Jurkat, Clone E6-1 (cell line): ENCODE measurements at regions not wholly inside any gene's neighbourhood (a gene's known extent, or its start where the extent isn't known, plus 50 kb on each side); places are given as distances from the start of the nearest gene placed in this dataset.
"Not testable (repeated sequence)": the region's sequence is repeated elsewhere in the genome, so short reads cannot be mapped to it uniquely, and the experiment has no call there.

Source experiments
- DNase-seq: peaks from one replicate; pipeline ENCODE4 v3.0.0-alpha.2; 2011; ENCODE audit warnings: low read depth, low spot score
- H3K4me3 ChIP-seq: 2 replicates; pipeline ENCODE4 v1.5.1; 2011; ENCODE audit warnings: mild to moderate bottlenecking, low read length, control low read depth, moderate library complexity

DNA sequence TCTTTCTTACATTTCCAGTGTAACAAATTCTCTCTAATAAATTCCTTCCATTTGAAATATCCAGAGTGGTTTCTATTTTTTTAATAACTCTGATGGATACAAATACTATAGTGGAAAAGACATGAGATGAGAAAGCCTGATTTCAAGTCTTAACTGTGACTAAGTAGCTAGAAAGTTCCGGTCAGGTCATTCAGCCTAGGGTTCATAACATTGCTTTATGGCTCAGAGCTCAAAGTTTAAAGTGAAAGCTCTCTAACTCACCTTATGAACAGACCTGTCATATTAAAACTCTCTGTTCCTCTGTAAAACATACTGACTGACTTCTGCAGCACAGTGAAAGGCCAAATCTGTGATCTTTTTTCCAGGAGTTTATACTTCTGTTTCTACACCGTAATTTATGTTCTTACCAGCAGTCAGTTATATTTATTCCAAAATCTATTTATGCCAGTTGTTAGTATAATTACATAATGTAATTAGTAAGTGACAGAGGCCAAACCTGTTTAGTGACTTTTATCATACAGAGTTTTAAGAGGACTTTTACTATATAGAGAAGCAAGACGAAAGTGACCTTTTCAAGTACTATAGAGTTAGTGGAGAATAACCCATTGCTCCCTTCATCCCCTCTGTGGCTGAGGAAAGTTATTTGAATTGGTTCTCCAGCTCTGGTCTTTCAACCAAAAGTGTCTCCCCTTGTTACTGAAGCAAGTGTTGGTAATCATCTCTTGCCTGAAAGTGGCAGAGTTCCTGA is 118.8 kb upstream of the PDE1A start:
- H3K4me3 ChIP-seq = no peak overlapping the region
- no peak for DNase-seq

DNA sequence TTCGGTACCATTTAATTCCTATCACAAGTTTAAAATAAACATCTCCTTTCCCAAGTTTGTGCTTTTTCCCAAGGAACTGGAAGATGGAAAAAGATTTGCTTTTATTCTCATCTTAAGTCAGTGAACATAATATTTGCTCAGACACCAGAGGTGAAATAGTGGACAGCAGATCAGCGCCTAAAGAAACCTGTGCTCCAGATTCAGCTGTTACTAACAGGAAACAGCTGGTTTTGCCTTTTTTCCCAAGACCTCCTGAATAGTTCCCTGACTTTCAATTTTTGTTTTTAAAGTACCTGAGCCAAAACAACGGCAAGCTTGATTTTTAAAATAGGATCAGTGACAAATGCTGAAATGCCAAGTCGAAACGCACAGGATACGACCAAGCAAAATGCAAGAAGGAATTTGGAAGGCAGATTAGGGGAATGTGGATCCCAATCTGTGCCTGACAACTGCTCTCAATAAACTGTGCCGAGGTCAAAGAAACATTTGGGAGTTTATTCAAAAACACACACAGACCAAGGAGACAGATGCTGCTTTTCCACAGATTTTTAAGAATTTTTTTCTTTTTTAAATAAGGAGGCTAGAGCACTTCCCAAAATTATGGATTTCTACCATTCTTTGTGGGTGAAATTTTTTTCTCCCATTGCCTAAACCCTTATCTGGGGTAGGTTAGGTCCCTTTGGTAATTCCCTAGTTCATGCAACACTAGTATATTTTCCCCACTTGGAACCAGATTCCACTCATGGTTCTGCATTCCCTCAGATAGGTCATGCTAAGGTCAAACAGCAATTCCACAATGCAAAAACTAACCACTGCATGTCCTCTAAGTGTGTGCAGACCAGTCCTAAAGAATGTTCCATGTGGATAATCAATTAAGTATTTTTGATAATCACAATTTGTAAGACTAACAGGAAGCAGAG is 121.5 kb upstream of the PDE1A start:
- DNase-seq = no peak
- no peak overlapping the region for H3K4me3 ChIP-seq

DNA sequence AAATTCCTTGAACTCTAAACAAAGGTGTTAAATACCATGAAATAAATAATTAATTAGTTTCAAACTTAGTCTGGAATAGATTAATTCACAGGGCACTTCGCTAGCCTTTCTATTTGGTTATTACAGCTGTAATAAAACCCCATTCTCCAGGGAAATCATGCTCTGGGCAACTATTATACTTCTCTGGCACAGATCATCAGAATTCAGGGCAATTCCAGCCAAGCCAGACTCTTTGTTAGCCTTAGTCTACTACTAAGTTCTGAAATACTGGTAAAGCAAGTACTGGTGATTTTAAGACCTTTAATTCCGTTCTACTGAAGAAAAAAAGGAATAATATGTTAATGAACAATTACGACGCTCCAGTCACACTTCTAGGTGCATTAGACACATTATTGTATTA is 123.4 kb upstream of the PDE1A start:
- H3K4me3 ChIP-seq = no peak overlapping the region
- DNase-seq = no peak

DNA sequence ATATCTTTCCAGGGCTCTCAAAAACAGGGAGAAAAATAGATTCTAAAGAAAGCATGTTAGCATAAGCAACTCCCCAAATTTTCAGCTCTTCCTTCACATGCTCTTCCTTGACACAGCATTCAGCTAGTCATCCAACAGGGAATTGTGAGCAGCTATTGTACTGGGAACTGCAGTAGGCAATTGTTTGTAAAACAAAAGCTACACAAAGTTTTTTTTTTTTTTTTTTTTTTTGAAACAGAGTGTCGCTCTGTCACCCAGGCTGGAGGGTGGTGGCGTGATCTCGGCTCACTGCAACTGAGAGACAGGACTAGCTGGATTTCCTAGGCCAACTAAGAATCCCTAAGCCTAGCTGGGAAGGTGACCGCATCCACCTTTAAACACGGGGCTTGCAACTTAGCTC is 125.4 kb upstream of the PDE1A start:
- not testable (repeated sequence) for DNase-seq

DNA sequence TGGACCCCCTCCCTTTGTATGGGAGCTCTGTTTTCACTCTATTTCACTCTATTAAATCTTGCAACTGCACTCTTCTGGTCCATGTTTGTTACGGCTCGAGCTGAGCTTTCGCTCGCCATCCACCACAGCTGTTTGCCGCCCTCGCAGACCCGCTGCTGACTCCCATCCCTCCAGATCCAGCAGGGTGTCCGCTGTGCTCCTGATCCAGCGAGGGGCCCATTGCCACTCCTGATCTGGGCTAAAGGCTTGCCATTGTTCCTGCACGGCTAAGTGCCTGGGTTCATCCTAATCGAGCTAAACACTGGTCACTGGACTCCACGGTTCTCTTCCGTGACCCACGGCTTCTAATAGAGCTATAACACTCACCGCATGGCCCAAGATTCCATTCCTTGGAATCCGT is 125.9 kb upstream of the PDE1A start:
- not testable (repeated sequence) for H3K4me3 ChIP-seq, DNase-seq

More for the DNA sequence above, 125.4 kb upstream of the PDE1A start:
- not testable (repeated sequence) for H3K4me3 ChIP-seq

DNA sequence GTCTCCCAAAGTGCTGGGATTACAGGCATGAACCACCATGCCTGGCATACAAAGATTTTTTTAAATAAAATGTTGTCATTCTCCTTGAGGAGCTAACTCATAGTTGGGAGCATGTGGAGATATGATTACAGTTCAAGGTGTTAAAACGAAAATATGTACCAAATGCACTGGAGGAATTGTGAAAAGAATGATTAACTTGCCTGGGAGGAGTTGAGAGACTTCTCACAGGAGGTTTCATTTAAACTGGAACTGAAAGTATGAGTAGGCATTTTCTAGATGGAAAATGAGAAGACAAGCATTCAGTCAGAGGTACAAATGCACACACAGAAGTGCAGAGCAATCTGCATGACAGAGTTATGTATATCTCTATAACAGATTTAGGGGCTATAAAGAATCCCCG is 126.6 kb upstream of the PDE1A start:
- DNase-seq = no peak
- no peak overlapping the region for H3K4me3 ChIP-seq

DNA sequence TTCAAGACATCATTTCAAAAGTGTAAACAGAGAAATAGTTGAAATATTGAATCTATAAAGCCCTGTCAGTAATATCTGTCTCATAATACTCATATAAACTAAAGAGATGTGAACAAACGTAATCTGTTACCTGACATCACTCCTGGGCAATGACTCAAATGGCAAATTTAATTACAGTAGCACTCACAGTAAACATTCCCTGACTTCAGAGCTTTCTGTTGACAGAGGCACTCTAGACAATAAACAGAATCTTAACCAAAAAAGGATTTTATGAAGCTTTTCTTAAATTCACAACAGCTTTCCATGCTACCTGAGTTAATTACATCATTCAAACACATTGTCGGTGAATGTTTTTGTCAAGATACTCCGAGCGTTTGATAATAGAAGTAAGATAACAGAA is 128.1 kb upstream of the PDE1A start:
- H3K4me3 ChIP-seq = no peak overlapping the region
- no peak for DNase-seq

DNA sequence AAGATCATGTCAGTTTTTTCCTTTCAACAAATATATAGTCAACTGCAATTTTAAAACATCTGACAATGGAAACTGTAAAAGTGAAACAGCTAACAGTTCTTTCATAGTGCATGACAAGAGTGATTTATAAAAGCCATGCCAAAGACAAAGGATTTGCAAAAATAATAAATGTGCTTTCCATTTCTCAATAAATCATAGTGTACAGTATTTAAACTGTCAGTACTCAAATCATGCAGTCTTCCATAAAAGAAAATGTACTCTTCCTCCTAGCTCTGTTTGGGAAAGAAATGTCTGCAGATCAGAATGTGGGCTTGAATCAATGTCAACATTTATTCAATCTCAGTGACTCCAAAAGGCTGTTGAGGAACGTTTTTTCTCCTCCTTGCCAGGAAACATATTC is 131.7 kb upstream of the PDE1A start:
- H3K4me3 ChIP-seq = no peak overlapping the region
- no peak for DNase-seq

DNA sequence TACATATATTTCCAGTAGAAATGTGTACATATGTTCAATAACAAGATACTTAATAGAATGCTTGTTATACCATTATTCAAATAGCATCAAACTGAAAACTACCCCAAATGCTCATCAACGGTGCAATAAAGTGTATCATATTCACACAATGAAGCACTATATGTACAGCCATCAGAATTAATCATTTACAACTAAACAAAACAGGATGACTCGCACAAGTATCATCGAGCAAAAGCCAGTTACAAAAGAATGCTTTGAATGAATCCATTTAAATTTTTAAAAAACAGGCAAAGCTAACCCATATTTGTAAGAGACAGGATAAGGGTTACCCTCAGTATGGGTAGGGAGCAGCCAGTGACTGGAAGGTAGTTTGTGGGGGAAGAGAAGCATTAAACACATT is 132.8 kb upstream of the PDE1A start:
- no peak for DNase-seq
- no peak overlapping the region for H3K4me3 ChIP-seq

- DNase-seq = no peak
- no peak overlapping the region for H3K4me3 ChIP-seq
These were observed 139.2 kb upstream of the PDE1A start for GRCh38 chr2:182565911-182566567.

- DNase-seq = no peak
- no peak overlapping the region for H3K4me3 ChIP-seq
These were observed 142.5 kb upstream of the DNAJC10 start for GRCh38 chr2:182573553-182573952.

GRCh38 chr2:182577816-182578215 is 138.2 kb upstream of the DNAJC10 start:
- DNase-seq = no peak
- H3K4me3 ChIP-seq = no peak overlapping the region

DNA sequence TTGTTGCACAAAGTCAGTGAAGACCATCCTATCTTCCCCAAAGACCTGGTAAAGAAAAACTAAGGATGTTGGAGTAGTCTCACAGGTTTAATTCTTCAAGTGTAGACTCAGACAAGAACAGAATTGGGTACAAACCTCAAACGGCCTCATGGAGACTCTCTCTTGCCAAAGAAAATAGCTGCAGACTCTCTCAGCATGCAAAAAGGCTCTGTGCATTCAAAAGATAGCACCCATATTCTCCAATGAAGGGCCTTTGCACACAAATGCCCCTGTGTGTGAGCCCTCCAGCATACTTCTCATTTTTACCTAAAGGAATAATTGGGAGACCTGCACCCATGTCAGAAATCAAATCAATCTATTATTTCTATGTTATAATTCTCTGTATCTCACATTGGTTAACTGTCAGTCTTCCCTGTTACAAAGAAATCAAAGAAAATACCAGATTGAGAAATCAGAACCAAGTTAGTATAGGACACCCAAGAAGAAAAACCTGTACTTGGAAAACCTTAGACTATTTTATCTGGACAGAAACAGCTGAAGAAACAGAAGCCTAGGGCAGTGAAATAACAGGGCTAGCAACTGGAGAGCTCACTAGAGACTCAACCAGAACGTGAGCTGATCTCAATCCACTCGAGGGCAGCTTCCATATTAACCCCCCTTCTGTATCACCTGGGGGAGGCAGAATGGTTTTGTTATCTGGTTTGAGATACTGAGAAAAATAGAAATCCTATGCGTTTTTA is 134.7 kb upstream of the DNAJC10 start:
- DNase-seq = no peak
- H3K4me3 ChIP-seq = no peak overlapping the region

GRCh38 chr2:182584462-182584861 is 131.6 kb upstream of the DNAJC10 start:
- no peak for DNase-seq
- no peak overlapping the region for H3K4me3 ChIP-seq

- DNase-seq = no peak
- no peak overlapping the region for H3K4me3 ChIP-seq
These were observed 131.1 kb upstream of the DNAJC10 start for GRCh38 chr2:182585001-182585400.

DNA sequence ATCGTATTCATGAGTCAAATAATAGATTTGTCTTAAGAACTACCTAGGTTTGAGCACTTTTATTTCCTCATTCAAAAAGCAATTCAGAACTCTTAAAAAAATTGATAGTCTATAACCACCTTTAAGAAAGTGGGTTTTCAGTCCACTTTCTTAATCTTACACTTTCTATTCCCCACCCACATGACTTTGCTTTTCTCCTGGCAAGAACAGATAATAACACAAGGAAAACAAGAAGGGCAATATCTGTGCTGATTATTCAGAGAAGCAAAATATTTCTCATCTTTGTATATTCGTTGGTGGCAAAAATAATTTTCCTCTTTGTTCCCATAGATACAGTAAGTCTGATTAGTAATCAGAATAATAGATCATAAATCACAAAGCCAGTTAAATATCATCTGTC is 130.6 kb upstream of the DNAJC10 start:
- DNase-seq = no peak
- H3K4me3 ChIP-seq = no peak overlapping the region

DNA sequence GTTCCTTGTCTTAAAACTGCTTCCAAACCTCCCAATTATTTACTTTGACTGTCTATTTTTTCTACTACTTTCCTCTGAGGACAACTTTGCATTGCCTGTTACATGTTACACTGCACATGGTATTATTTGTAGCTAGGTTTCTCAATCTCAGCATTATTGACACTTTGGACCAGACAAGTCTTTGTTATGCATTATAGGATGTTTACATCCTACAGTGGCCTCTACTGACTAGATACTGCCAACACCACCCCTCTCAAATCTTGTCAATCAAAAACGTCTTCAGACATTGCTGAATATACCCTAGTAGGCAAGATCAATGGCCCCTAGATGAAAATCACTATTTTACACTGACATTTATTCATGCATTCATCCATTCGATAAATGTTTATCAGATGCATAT is 129.6 kb upstream of the DNAJC10 start:
- H3K4me3 ChIP-seq = no peak overlapping the region
- DNase-seq = no peak

DNA sequence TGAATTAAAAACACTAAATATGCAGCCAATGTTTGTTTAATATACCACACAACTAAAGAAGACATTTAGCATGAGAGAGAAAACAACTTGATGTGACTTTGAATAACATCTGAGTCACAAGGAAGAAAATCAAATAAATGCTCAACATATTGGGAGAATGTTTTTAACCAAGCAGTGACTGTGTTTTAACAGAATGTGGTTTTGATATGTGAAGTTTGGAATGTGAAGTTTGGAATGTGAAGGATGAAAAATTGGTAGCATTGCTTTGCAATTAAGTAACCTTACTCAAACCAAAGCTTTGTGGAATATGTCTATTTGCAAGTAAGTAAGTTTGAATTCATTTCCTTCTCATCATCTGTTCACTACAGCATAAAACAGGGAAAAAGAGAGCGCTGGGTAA is 128.2 kb upstream of the DNAJC10 start:
- DNase-seq = no peak
- H3K4me3 ChIP-seq = no peak overlapping the region

- H3K4me3 ChIP-seq = no peak overlapping the region
- DNase-seq = no peak
These were observed 126.9 kb upstream of the DNAJC10 start for GRCh38 chr2:182589121-182589520.
